K562 (cell line): ENCODE measurements at regions not wholly inside any gene's neighbourhood (a gene's known extent, or its start where the extent isn't known, plus 50 kb on each side); places are given as distances from the start of the nearest gene placed in this dataset.

Source experiments
- ATAC-seq: fragments of 200-7000 bp; cut with Tn5 transposase; 3 replicates; pipeline ENCODE4 v1.9.1; 2020; ENCODE audit warnings: moderate library complexity
- BruUV-seq: library from RNA; stranded (reverse); fragments of 400-500 nt; replicated peaks from 2 replicates; lab custom pipeline; 2021; lab: Mats Ljungman, UMichigan
- CTCF ChIA-PET: fragments of 300-600 bp; formaldehyde crosslinking; extraction: SDS; loops from one replicate; lab custom pipeline; 2021; ENCODE audit warnings: low intra/inter-chr PET ratio; lab: Yijun Ruan, JAX
- POLR2A ChIA-PET: fragments of 300-600, 350-650 bp; sonication (Branson Sonifier 250); formaldehyde crosslinking; extraction: SDS; loops from one replicate; lab custom pipeline; 2021; ENCODE audit warnings: antibody characterized with exemption, inconsistent platforms; lab: Yijun Ruan, JAX
- DNase-seq, 4 experiments: peaks; one replicate each; pipeline versions ENCODE4 v3.0.0 to v3.0.0-alpha.2; 2011 to 2018; ENCODE audit warnings: low spot score in 3 of 4, mixed read lengths in 3 of 4; ENCODE audit errors: extremely low read depth in 1 of 4
- FAIRE-seq: peaks from 2 replicates; lab custom pipeline; 2011; peaks lifted over from hg19 to GRCh38; lab: Jason Lieb, UNC
- H2AFZ ChIP-seq: 2 replicates; pipeline ENCODE4 v1.6.0; 2011; ENCODE audit warnings: low read depth, low read length, control low read depth, inconsistent platforms
- H3K27ac ChIP-seq: fragments of 200-600 bp; 3 replicates; pipeline ENCODE4 v1.8.0; 2011; ENCODE audit warnings: low read depth, mild to moderate bottlenecking, control low read depth, inconsistent platforms, low read length, moderate library complexity, mixed read lengths; ENCODE audit errors: extremely low read depth
- H3K27me3 ChIP-seq, 2 experiments: fragments of 300-600 bp in 1 of 2; 2 replicates in 1 of 2; 3 replicates in 1 of 2; pipeline versions ENCODE4 v1.6.0 to v1.8.0; 2011; ENCODE audit warnings: inconsistent platforms in 2 of 2, low read length in 2 of 2, mild to moderate bottlenecking in 1 of 2, mixed read lengths in 1 of 2, moderate library complexity in 1 of 2; ENCODE audit not compliant: control insufficient read depth in 2 of 2, insufficient read depth in 2 of 2
- H3K36me3 ChIP-seq: fragments of 300-600 bp; 3 replicates; pipeline ENCODE4 v1.8.0; 2011; ENCODE audit warnings: mild to moderate bottlenecking, low read length, inconsistent platforms; ENCODE audit not compliant: control insufficient read depth, insufficient read depth
- H3K4me1 ChIP-seq, 2 experiments: fragments of 200-600 bp in 1 of 2; replicated peaks in 1 of 2; 2 replicates in 1 of 2; 3 replicates in 1 of 2; pipeline versions ENCODE4 v1.5.1 to v1.8.0; 2011; ENCODE audit warnings: inconsistent platforms in 2 of 2, low read length in 2 of 2, mild to moderate bottlenecking in 1 of 2, mixed read lengths in 1 of 2, moderate library complexity in 1 of 2; ENCODE audit not compliant: control insufficient read depth in 2 of 2, insufficient read depth in 2 of 2
- H3K4me2 ChIP-seq: 2 replicates; pipeline ENCODE4 v1.6.1; 2011; ENCODE audit warnings: low read length, control low read depth, inconsistent platforms, mixed read lengths; ENCODE audit not compliant: insufficient read depth
- H3K4me3 ChIP-seq: fragments of 200-600 bp; sonication (generic), shearing (Covaris generic); 2 replicates; pipeline ENCODE4 v1.5.1; 2016; ENCODE audit warnings: control low read depth, inconsistent platforms
- H3K79me2 ChIP-seq: fragments of 200-600 bp; 3 replicates; pipeline ENCODE4 v1.8.0; 2011; ENCODE audit warnings: low read length, inconsistent platforms; ENCODE audit not compliant: control insufficient read depth, insufficient read depth
- H3K9ac ChIP-seq, 2 experiments: 2 replicates each; pipeline versions ENCODE4 v1.6.0 to v1.6.1; 2011; ENCODE audit warnings: low read depth in 2 of 2, low read length in 2 of 2, control low read depth in 1 of 2, inconsistent platforms in 1 of 2, mild to moderate bottlenecking in 1 of 2, mixed read lengths in 1 of 2; ENCODE audit not compliant: insufficient read depth in 1 of 2
- H3K9me1 ChIP-seq: one replicate; pipeline ENCODE4 v1.6.0; 2011; ENCODE audit warnings: inconsistent platforms, mild to moderate bottlenecking, low read length, moderate library complexity; ENCODE audit not compliant: control insufficient read depth, insufficient read depth
- H3K9me3 ChIP-seq: replicated peaks from 2 replicates; pipeline ENCODE4 v1.5.1; 2011; ENCODE audit warnings: low read depth, low read length, inconsistent platforms; ENCODE audit not compliant: control insufficient read depth, insufficient read depth
- H4K20me1 ChIP-seq: replicated peaks from 2 replicates; pipeline ENCODE4 v1.6.1; 2011; ENCODE audit warnings: low read length, inconsistent platforms, mixed read lengths; ENCODE audit not compliant: control insufficient read depth, insufficient read depth
- BRD4 ChIP-seq: fragments of 200-600 bp; sonication (generic); IDR thresholded peaks from 2 replicates; pipeline ENCODE4 v1.6.1; 2017; ENCODE audit warnings: inconsistent platforms
- C11orf30 ChIP-seq: fragments of 450-650 bp; IDR thresholded peaks from 2 replicates; pipeline ENCODE4 v1.6.1; 2016; ENCODE audit warnings: low read depth, mild to moderate bottlenecking
- ETV1 ChIP-seq: fragments of 450-650 bp; conservative IDR thresholded peaks from 2 replicates; pipeline ENCODE4 v1.6.1; 2016; ENCODE audit warnings: missing genetic modification characterization, control low read depth, low read depth, missing compliant biosample characterization
- HNRNPH1 ChIP-seq: fragments of 200-400 bp; formaldehyde crosslinking; optimal IDR thresholded peaks from 2 replicates; pipeline ENCODE3; 2017; ENCODE audit warnings: low read depth, mild to moderate bottlenecking, low read length, moderate library complexity
- MAFF ChIP-seq: IDR thresholded peaks from 2 replicates; pipeline ENCODE4 v1.6.1; 2012; ENCODE audit warnings: low read length, improper control_type of control experiment
- MAFG ChIP-seq: fragments of 450-650 bp; conservative IDR thresholded peaks from 2 replicates; pipeline ENCODE4 v1.6.1; 2016; ENCODE audit warnings: missing genetic modification characterization, missing compliant biosample characterization
- MAFK ChIP-seq: IDR thresholded peaks from 2 replicates; pipeline ENCODE4 v1.6.1; 2011; ENCODE audit warnings: low read length, improper control_type of control experiment
- SRSF7 ChIP-seq: fragments of 200-400 bp; formaldehyde crosslinking; optimal IDR thresholded peaks from 2 replicates; pipeline ENCODE3; 2017; ENCODE audit warnings: mild to moderate bottlenecking, low read depth, low read length
- ZNF224 ChIP-seq: sonication (generic); formaldehyde crosslinking; IDR thresholded peaks from 2 replicates; pipeline ENCODE4 v1.8.0; 2022; ENCODE audit warnings: mild to moderate bottlenecking, missing genetic modification reagents
- ZNF316 ChIP-seq: fragments of 450-650 bp; IDR thresholded peaks from 2 replicates; pipeline ENCODE4 v1.6.1; 2016
- WGBS: fragments of 100-300 bp; shearing (Covaris generic); methylation state at CpG from one replicate; pipeline ENCODE4 v1.1.6; 2016; ENCODE audit warnings: low coverage, mixed read lengths; ENCODE audit not compliant: insufficient coverage; ENCODE audit errors: missing lambda C conversion rate; 5-methylcytosine and 5-hydroxymethylcytosine counted together
- in situ Hi-C: fragments of 300-500 bp; cut with MboI; formaldehyde crosslinking; loops from 4 replicates; pipeline ENCODE4 v1.15.0; 2018; ENCODE audit warnings: inconsistent platforms, mixed read lengths
- intact Hi-C: fragments of 100-400 bp; cut with micrococcal nuclease; formaldehyde crosslinking; loops from 2 replicates; pipeline ENCODE4 v1.14.2; 2022

DNA sequence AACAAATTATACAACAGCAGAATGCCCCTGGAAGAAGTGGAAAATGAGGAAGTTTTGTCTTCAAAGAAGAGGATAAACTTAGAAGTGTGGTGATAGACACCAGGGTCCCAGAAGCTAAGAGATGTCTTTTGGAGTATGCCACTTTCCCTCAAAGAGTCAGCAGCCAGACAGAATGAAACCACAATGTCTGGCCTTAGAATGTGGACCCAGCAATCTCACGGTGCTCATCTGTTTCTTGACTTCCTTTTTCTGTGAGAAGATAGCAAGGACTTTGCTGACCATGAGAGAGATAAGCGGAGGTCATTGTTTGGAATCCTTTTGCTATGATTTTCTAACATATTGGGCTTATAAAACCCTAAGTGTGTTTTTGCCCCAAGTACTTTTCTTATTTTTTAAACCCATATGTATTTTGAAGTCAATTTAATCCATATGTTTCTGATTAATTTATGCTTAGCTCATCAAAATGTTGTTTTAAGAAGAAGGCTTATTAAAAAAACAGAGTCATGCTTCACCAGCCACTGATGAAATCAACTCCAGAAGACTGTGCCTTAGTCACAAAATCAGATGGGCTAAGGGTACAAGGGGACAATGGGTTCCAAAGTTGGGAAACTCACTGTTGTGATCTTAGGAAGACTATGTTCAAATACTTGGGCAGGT is 451.2 kb upstream of the JAG1 start:
- no peaks in the 10 kb centered on the region for H3K79me2 ChIP-seq
- DNase-seq (no peak), ATAC-seq (no peak), FAIRE-seq (no peak)
- H2AFZ ChIP-seq = no peak overlapping the region
- CTCF ChIA-PET = no interaction called here
- BruUV-seq = no TSS peak
- no peaks in the 10 kb centered on the region for H3K4me1 ChIP-seq
- H3K9me3 ChIP-seq = no peaks in the 10 kb centered on the region
- H4K20me1 ChIP-seq = no peaks in the 10 kb centered on the region
- intact Hi-C loops (no loop called here), in situ Hi-C loops (no loop called here)
- no peak overlapping the region for H3K27ac ChIP-seq
- POLR2A ChIA-PET = interaction anchor here (0.5 kb wide), 1 partner anchor 1166 kb away, joined by 3 read pairs; no protein-coding TSS in a partner anchor
- H3K9ac ChIP-seq = no peak overlapping the region
- TF ChIP-seq ZNF224 (CRISPR knock-in tag) = no peak
- TF ChIP-seq MAFK = peak; percentile 74
- TF ChIP-seq ZNF316 = peak; percentile 53; the same call in 1 of the 2 replicates
- TF ChIP-seq MAFG (tag) = peak; percentile 43; the same call in 1 of the 2 replicates
- no peak for TF ChIP-seq BRD4
- TF ChIP-seq C11orf30 = peak; percentile 34; the same call in 1 of the 2 replicates
- TF ChIP-seq HNRNPH1 = no peak
- peak; percentile 57 for TF ChIP-seq MAFF
- TF ChIP-seq ETV1 (tag) = no peak
- TF ChIP-seq SRSF7 = no peak
- no peak overlapping the region for H3K4me2 ChIP-seq
- no peak overlapping the region for H3K4me3 ChIP-seq
- H3K9me1 ChIP-seq = no peaks in the 10 kb centered on the region
- H3K27me3 ChIP-seq = no peaks in the 10 kb centered on the region
- WGBS = 0% methylated on average over 2 of the region's 2 CpGs
- no peaks in the 10 kb centered on the region for H3K36me3 ChIP-seq
